ENCODE measurements at regions not wholly inside any gene's neighbourhood (a gene's known extent, or its start where the extent isn't known, plus 50 kb on each side); places are given as distances from the start of the nearest gene placed in this dataset.

DNA sequence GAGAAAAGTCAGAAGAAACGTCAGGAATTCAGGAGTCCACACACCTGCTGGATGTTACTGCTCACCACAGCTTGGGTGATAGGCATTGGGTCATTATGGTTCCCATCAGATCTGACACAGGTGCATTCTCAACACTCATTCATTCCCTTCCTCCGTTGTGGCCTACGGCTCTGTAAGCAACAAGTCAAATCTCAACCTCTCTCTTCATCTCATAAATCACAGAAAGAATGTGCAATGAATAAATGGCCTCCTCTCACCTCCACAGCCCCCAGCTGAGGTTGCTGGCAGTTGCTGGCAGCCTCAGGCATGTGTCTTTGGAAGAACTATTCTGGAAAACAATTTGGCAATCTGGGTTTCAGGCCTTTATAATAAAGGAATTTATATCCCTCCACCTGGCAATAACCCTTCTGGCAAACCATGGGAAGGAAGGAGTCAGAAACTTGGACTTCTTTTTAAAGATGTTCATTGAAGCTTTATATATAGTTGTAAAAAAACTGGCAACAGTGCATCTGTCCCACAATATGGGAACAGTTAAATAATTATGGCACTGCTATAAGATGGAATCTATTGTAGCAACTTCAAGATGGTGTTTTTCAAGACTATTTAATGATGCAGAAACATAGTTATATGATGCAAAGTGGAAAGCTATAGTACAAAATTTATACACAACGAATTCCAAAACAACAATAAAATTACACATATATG, 175.4 kb downstream of the ANAPC1 start:
- TF ChIP-seq POLR2AphosphoS5 (IDR thresholded peaks at IDR 0.05; ENCODE audit: low read depth, low read length) (no peak), TAF1 (IDR thresholded peaks at IDR 0.05; ENCODE audit: borderline replicate concordance, insufficient read depth, low read length) (no peak), SIN3A (IDR thresholded peaks at IDR 0.05; ENCODE audit: borderline replicate concordance, insufficient read depth, low read length) (no peak), FOXP2 (optimal IDR thresholded peaks at IDR 0.05; ENCODE audit: borderline replicate concordance, extremely low read depth, extremely low read length, insufficient read depth) (no peak)
- TF ChIP-seq, protein P1, sequence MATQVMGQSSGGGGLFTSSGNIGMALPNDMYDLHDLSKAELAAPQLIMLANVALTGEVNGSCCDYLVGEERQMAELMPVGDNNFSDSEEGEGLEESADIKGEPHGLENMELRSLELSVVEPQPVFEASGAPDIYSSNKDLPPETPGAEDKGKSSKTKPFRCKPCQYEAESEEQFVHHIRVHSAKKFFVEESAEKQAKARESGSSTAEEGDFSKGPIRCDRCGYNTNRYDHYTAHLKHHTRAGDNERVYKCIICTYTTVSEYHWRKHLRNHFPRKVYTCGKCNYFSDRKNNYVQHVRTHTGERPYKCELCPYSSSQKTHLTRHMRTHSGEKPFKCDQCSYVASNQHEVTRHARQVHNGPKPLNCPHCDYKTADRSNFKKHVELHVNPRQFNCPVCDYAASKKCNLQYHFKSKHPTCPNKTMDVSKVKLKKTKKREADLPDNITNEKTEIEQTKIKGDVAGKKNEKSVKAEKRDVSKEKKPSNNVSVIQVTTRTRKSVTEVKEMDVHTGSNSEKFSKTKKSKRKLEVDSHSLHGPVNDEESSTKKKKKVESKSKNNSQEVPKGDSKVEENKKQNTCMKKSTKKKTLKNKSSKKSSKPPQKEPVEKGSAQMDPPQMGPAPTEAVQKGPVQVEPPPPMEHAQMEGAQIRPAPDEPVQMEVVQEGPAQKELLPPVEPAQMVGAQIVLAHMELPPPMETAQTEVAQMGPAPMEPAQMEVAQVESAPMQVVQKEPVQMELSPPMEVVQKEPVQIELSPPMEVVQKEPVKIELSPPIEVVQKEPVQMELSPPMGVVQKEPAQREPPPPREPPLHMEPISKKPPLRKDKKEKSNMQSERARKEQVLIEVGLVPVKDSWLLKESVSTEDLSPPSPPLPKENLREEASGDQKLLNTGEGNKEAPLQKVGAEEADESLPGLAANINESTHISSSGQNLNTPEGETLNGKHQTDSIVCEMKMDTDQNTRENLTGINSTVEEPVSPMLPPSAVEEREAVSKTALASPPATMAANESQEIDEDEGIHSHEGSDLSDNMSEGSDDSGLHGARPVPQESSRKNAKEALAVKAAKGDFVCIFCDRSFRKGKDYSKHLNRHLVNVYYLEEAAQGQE (IDR thresholded peaks at IDR 0.05; ENCODE audit: insufficient read depth in 1 of 2, low read depth in 2 of 2, low read length in 2 of 2) = no peak

DNA sequence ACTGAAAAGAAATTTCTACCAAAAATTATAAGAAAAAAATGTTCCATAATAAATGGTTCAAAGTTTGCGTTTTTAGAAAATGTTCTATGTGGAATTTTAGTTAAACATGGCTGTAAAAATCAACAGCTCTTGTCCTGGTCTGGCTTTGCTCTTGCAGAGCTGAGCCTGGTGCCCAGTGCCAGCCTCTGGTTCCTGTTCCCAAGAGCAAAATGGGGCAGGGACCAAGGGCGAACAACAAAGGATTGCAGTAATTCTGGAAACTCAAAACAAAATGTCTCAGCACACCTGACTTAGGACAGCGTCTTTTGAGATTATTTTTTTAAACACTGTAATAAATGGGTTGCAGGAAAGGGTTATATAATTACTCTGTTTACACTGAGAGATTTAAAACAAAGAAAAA, 174.7 kb downstream of the ANAPC1 start:
- TF ChIP-seq FOXP2 (optimal IDR thresholded peaks at IDR 0.05; ENCODE audit: borderline replicate concordance, extremely low read depth, extremely low read length, insufficient read depth) (no peak), POLR2AphosphoS5 (IDR thresholded peaks at IDR 0.05; ENCODE audit: low read depth, low read length) (no peak), TAF1 (IDR thresholded peaks at IDR 0.05; ENCODE audit: borderline replicate concordance, insufficient read depth, low read length) (no peak), SIN3A (IDR thresholded peaks at IDR 0.05; ENCODE audit: borderline replicate concordance, insufficient read depth, low read length) (no peak)
- TF ChIP-seq, protein P1 (IDR thresholded peaks at IDR 0.05; ENCODE audit: insufficient read depth in 1 of 2, low read depth in 2 of 2, low read length in 2 of 2) = no peak

DNA sequence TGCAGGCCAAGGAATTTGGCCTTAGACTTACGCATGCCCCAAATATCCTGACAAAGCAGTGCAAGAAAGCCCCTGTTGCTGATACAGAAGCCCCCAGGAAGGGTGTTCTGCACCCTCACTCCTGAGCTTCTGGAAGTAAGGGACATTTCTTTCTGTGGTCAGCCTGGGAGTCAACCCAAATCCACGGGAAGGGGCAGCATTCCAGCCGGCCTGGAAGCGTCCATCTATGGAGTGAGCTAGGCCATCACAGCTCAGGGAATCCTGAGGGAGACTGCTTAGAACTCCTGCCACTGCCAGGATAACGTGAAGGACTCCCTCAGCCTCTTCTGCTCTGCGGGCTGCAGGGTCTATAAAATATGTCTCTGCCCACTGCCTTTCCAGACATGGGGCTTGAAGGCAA, 173.9 kb downstream of the ANAPC1 start:
- TF ChIP-seq SIN3A (IDR thresholded peaks at IDR 0.05; ENCODE audit: borderline replicate concordance, insufficient read depth, low read length) (no peak), TAF1 (IDR thresholded peaks at IDR 0.05; ENCODE audit: borderline replicate concordance, insufficient read depth, low read length) (no peak), FOXP2 (optimal IDR thresholded peaks at IDR 0.05; ENCODE audit: borderline replicate concordance, extremely low read depth, extremely low read length, insufficient read depth) (no peak), POLR2AphosphoS5 (IDR thresholded peaks at IDR 0.05; ENCODE audit: low read depth, low read length) (no peak)
- TF ChIP-seq, protein P1 (IDR thresholded peaks at IDR 0.05; ENCODE audit: insufficient read depth in 1 of 2, low read depth in 2 of 2, low read length in 2 of 2) = no peak

DNA sequence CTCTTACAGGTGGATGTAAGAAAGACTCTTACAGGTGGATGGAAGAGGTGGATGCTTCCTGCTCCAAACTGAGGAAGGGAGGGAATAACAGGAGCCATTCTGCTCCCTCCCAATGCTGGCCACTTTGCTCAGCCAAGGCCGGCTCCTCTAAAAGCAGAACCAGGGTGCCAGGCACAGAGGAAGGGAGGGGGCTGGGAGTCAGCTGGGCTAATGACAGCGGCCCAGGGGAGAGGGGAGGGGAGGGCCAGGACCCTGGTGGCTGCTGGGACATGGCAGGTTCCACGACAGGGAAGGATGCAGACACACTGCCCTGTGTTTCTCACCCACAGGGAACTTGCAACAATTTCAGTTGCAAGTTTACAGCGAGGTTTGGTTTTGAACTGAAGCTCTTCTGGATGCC, 173.4 kb downstream of the ANAPC1 start:
- TF ChIP-seq SIN3A (IDR thresholded peaks at IDR 0.05; ENCODE audit: borderline replicate concordance, insufficient read depth, low read length) = no peak
- no peak for TF ChIP-seq TAF1 (IDR thresholded peaks at IDR 0.05; ENCODE audit: borderline replicate concordance, insufficient read depth, low read length)
- TF ChIP-seq FOXP2 (optimal IDR thresholded peaks at IDR 0.05; ENCODE audit: borderline replicate concordance, extremely low read depth, extremely low read length, insufficient read depth) = no peak
- TF ChIP-seq, protein P1 (IDR thresholded peaks at IDR 0.05; ENCODE audit: insufficient read depth in 1 of 2, low read depth in 2 of 2, low read length in 2 of 2) = no peak
- TF ChIP-seq POLR2AphosphoS5 (IDR thresholded peaks at IDR 0.05; ENCODE audit: low read depth, low read length) = no peak

Data from PFSK-1 (cell line).